OCI-LY1 (cell line): ENCODE measurements at regions not wholly inside any gene's neighbourhood (a gene's known extent, or its start where the extent isn't known, plus 50 kb on each side); places are given as distances from the start of the nearest gene placed in this dataset.

ENCODE experiments used
- H2AFZ ChIP-seq: fragments of 200-600 bp; sonication (generic), shearing (Covaris generic); 2 replicates; pipeline ENCODE4 v1.6.0; 2014; ENCODE audit warnings: antibody characterized with exemption, mild to moderate bottlenecking, low read length
- H3F3A ChIP-seq: fragments of 200-600 bp; sonication (generic), shearing (Covaris generic); 2 replicates; pipeline ENCODE4 v1.6.0; 2014; ENCODE audit warnings: mild to moderate bottlenecking, antibody characterized with exemption, low read length, moderate library complexity; ENCODE audit not compliant: insufficient read depth
- H3K27ac ChIP-seq: fragments of 200-600 bp; sonication (generic); 2 replicates; pipeline ENCODE4 v1.5.1; 2014; ENCODE audit warnings: low read length, mixed run types, mild to moderate bottlenecking, low read depth; ENCODE audit not compliant: poor library complexity, severe bottlenecking
- H3K27me3 ChIP-seq: fragments of 200-600 bp; sonication (generic); 2 replicates; pipeline ENCODE4 v1.6.0; 2014; ENCODE audit warnings: antibody characterized with exemption, mild to moderate bottlenecking, low read length, moderate library complexity; ENCODE audit not compliant: insufficient read depth
- H3K36me3 ChIP-seq: fragments of 200-600 bp; sonication (generic); 2 replicates; pipeline ENCODE4 v1.6.1; 2014; ENCODE audit warnings: mild to moderate bottlenecking, antibody characterized with exemption, low read length, moderate library complexity, mixed read lengths; ENCODE audit not compliant: insufficient read depth
- H3K4me1 ChIP-seq: fragments of 200-600 bp; sonication (generic); 2 replicates; pipeline ENCODE4 v1.5.1; 2014; ENCODE audit warnings: mild to moderate bottlenecking, low read length, moderate library complexity; ENCODE audit not compliant: insufficient read depth, severe bottlenecking
- H3K4me2 ChIP-seq: fragments of 200-600 bp; sonication (generic), shearing (Covaris generic); 2 replicates; pipeline ENCODE4 v1.6.1; 2014; ENCODE audit warnings: low read length
- H3K4me3 ChIP-seq: fragments of 200-600 bp; sonication (generic); 2 replicates; pipeline ENCODE4 v1.5.1; 2014; ENCODE audit warnings: low read length, low read depth, mild to moderate bottlenecking, mixed read lengths; ENCODE audit not compliant: poor library complexity, severe bottlenecking
- H3K79me2 ChIP-seq: fragments of 200-600 bp; shearing (Covaris generic); 2 replicates; pipeline ENCODE4 v1.6.1; 2016; ENCODE audit warnings: mixed run types, low read length, mixed read lengths; ENCODE audit not compliant: insufficient read depth
- H3K9ac ChIP-seq: fragments of 200-600 bp; sonication (generic), shearing (Covaris generic); 2 replicates; pipeline ENCODE4 v1.6.1; 2014; ENCODE audit warnings: mild to moderate bottlenecking, low read length, mixed read lengths
- H3K9me2 ChIP-seq: fragments of 200-600 bp; sonication (generic), shearing (Covaris generic); 2 replicates; pipeline ENCODE4 v1.6.1; 2014; ENCODE audit warnings: low read depth, mild to moderate bottlenecking, low read length, mixed read lengths
- H3K9me3 ChIP-seq: fragments of 200-600 bp; shearing (Covaris generic); 2 replicates; pipeline ENCODE4 v1.6.1; 2014; ENCODE audit warnings: low read length, mixed read lengths
- H4K20me1 ChIP-seq: fragments of 200-600 bp; sonication (generic), shearing (Covaris generic); 2 replicates; pipeline ENCODE4 v1.6.0; 2016; ENCODE audit warnings: mild to moderate bottlenecking, low read length; ENCODE audit not compliant: insufficient read depth
- EZH2 ChIP-seq: fragments of 200-600 bp; sonication (generic), shearing (Covaris generic); IDR thresholded peaks from 2 replicates; pipeline ENCODE4 v1.8.0; 2017; ENCODE audit warnings: borderline replicate concordance, mixed run types, mild to moderate bottlenecking, antibody characterized with exemption, low read length, moderate library complexity, mixed read lengths
- TF ChIP-seq, protein P1 (sequence below): fragments of 200-600 bp; sonication (generic), shearing (Covaris generic); IDR thresholded peaks from 2 replicates; pipeline ENCODE4 v1.5.1; 2017; ENCODE audit warnings: mild to moderate bottlenecking, antibody characterized with exemption, low read length, moderate library complexity, mixed read lengths

DNA sequence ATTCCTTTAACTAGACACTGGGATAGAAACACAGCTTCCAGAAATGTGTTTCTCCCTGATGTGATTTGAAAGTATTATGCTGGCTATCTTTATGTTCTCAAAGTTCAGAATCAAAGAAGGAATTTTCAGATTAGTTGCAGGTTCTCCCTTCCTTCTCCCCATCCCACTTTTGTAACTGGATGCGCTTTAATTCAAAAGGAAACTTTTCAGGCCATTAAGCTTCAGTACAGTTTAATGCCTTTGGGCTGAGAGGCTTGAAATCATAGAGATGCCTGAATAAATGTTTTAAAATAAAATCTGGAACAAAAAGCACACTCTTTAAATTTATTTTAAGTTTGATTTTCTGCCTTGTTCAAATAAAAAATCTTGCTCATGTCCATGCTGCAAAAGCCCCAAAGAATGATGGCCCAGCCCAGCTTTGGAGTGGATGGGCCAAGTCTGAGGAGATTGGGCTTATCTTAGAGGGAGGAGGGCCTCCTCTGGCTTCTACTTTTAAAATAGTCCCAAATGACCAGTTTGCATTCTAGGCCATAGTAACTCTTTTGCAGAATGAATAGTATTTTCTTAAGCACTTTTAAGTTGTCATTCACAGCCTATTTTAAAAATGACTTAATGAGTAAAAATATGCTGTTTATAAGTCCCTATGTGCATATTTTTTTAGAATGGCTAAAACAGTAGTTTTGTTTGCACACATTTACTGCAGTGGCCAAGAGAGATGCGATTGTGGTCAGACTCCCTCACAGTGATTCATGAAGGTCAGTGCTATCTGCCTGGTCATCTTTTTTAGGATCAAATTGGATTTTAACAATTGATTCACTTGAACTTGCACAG, 129.2 kb downstream of the MTX2 start:
- no peaks in the 10 kb centered on the region for H3K79me2 ChIP-seq
- no peak overlapping the region for H2AFZ ChIP-seq
- no peak overlapping the region for H3K4me3 ChIP-seq
- no peak overlapping the region for H3K4me2 ChIP-seq
- H3K4me1 ChIP-seq, result no peaks in the 10 kb centered on the region
- no peaks in the 10 kb centered on the region for H3K9me3 ChIP-seq
- TF ChIP-seq, protein P1, sequence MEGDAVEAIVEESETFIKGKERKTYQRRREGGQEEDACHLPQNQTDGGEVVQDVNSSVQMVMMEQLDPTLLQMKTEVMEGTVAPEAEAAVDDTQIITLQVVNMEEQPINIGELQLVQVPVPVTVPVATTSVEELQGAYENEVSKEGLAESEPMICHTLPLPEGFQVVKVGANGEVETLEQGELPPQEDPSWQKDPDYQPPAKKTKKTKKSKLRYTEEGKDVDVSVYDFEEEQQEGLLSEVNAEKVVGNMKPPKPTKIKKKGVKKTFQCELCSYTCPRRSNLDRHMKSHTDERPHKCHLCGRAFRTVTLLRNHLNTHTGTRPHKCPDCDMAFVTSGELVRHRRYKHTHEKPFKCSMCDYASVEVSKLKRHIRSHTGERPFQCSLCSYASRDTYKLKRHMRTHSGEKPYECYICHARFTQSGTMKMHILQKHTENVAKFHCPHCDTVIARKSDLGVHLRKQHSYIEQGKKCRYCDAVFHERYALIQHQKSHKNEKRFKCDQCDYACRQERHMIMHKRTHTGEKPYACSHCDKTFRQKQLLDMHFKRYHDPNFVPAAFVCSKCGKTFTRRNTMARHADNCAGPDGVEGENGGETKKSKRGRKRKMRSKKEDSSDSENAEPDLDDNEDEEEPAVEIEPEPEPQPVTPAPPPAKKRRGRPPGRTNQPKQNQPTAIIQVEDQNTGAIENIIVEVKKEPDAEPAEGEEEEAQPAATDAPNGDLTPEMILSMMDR, result no peak
- TF ChIP-seq EZH2, result no peak
- H3K27ac ChIP-seq, result no peak overlapping the region
- no peak overlapping the region for H3K9ac ChIP-seq
- H4K20me1 ChIP-seq, result no peaks in the 10 kb centered on the region
- no peaks in the 10 kb centered on the region for H3K36me3 ChIP-seq
- no peaks in the 10 kb centered on the region for H3K27me3 ChIP-seq
- H3K9me2 ChIP-seq, result no peaks in the 10 kb centered on the region
- no peaks in the 10 kb centered on the region for H3F3A ChIP-seq

DNA sequence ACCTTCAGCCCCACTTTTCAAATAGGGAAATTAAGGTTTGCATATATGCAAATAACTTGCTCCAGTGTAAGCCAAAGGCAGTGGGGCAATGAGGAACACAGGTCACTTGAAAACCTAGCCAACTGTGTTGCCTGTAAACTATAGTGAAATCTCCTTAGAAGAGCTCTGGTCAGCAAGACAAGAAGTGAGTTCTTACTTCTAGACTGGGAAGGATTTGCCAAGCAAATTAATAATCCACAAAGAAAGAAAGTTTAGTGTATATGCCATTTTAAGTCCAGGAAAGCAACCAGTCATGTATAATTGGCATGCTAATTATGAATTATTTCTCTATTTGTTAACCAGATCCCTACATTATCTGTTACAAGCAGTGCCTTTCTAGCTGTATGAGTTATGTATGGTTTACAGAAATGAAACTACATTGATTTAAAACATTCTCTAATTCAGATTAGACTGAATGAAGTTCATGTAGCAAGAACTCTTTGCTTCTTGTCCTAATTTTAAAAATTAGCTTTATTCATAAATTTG, 129.9 kb downstream of the MTX2 start:
- H3K27me3 ChIP-seq, result no peaks in the 10 kb centered on the region
- no peaks in the 10 kb centered on the region for H3K79me2 ChIP-seq
- H3K27ac ChIP-seq, result no peak overlapping the region
- no peaks in the 10 kb centered on the region for H3K9me2 ChIP-seq
- H3F3A ChIP-seq, result no peaks in the 10 kb centered on the region
- no peak for TF ChIP-seq EZH2
- TF ChIP-seq, protein P1, result no peak
- no peaks in the 10 kb centered on the region for H3K4me1 ChIP-seq
- H3K4me2 ChIP-seq, result no peak overlapping the region
- no peak overlapping the region for H3K9ac ChIP-seq
- H3K36me3 ChIP-seq, result no peaks in the 10 kb centered on the region
- no peak overlapping the region for H2AFZ ChIP-seq
- no peak overlapping the region for H3K4me3 ChIP-seq
- H3K9me3 ChIP-seq, result no peaks in the 10 kb centered on the region
- no peaks in the 10 kb centered on the region for H4K20me1 ChIP-seq

DNA sequence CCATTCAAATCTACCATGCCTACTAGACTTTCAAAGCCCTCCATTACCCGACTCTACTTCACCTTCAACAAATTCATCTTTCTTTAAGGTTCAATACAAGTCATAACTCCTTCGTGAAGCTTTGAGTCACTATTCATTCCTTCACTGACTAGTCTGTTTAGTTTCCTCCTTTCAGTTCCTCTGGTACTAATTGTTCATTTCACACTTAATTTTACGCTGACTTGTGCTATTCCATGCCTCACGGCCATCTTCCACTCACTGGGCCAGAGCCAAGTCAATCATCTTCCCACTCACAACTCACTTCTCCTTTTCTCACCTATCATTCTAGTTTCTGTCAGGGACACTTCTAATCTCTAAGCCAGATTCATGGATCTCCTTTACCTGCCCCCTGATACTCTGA, 136.2 kb downstream of the MTX2 start:
- H3K9me3 ChIP-seq, result no peaks in the 10 kb centered on the region
- no peaks in the 10 kb centered on the region for H3K79me2 ChIP-seq
- no peak overlapping the region for H3K9ac ChIP-seq
- no peaks in the 10 kb centered on the region for H3K36me3 ChIP-seq
- H4K20me1 ChIP-seq, result no peaks in the 10 kb centered on the region
- H3K27ac ChIP-seq, result no peak overlapping the region
- H3K4me2 ChIP-seq, result no peak overlapping the region
- H2AFZ ChIP-seq, result no peak overlapping the region
- no peaks in the 10 kb centered on the region for H3K4me1 ChIP-seq
- no peak for TF ChIP-seq EZH2
- TF ChIP-seq, protein P1, result no peak
- no peaks in the 10 kb centered on the region for H3F3A ChIP-seq
- H3K27me3 ChIP-seq, result no peaks in the 10 kb centered on the region
- H3K4me3 ChIP-seq, result no peak overlapping the region
- H3K9me2 ChIP-seq, result no peaks in the 10 kb centered on the region
